Colonic mucosa (tissue), 4 donors: ENCODE measurements at regions not wholly inside any gene's neighbourhood (a gene's known extent, or its start where the extent isn't known, plus 50 kb on each side); places are given as distances from the start of the nearest gene placed in this dataset.

ENCODE experiments used
- DNase-seq: peaks from one replicate; pipeline ENCODE4 v3.0.0-alpha.2; 2020
- H3K27ac ChIP-seq: fragments of 200-600 bp; one replicate; pipeline ENCODE4 v1.8.0; 2021
- H3K27me3 ChIP-seq: fragments of 200-600 bp; one replicate; pipeline ENCODE4 v1.8.0; 2021
- H3K36me3 ChIP-seq: fragments of 200-600 bp; one replicate; pipeline ENCODE4 v1.8.0; 2021
- H3K4me1 ChIP-seq: fragments of 200-600 bp; one replicate; pipeline ENCODE4 v1.8.0; 2021; ENCODE audit warnings: mild to moderate bottlenecking
- H3K4me3 ChIP-seq: fragments of 200-600 bp; one replicate; pipeline ENCODE4 v1.8.0; 2021
- H3K9ac ChIP-seq, 2 donors: one replicate each; pipeline ENCODE4 v1.7.0; 2013; ENCODE audit warnings: control low read depth in 2 of 2, low read depth in 2 of 2, low read length in 2 of 2
- H3K9me3 ChIP-seq: fragments of 200-600 bp; one replicate; pipeline ENCODE4 v1.8.0; 2021
- intact Hi-C: fragments of 100-400 bp; cut with DNase I; formaldehyde crosslinking; loops from one replicate; pipeline ENCODE4 v1.14.1; 2022
- TF ChIP-seq, protein P1 (sequence below): fragments of 200-600 bp; IDR thresholded peaks from one replicate; pipeline ENCODE4 v1.8.0; 2022; ENCODE audit warnings: antibody characterized with exemption, mild to moderate bottlenecking
- donor health status: healthy.
- donor health status: DM: no; HTN: no; CAD: no.
- donor health status: DM: no; HTN: no; CAD: no.

DNA sequence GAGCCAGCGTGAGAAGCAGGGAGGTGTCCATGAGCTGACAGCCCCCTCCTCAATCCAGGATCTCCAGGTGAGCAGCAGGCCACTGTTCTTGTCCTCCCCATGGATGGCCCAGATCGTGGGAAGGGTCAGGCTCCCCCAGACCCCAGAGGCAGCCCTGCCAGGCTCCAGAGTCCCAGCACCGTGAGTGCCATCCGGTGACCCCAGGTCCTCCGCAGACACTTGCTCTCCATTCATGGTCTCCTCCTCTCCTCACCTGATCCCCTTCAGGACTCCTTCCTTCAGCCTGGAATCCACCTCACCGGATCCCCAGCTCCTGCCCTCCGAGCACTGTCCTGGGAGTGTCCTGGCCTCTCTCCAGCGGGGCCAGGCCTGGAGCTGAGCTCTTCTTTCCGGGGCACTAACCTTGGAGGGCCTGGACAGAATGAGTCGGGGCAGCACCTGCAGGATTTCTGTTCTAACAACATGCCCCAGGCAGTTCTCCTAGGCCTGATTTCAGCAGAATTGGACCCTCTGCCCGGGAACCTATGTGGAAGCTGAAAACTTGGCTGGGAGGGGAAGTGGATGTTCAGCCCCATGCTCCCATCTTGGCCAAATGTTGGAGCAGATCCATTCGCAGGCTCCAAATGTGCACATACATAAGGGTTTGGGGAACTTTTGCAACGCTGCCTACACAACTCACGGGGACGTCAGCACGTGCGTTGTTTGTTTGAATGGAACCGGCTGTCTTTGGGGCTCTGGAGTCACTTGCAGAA lies 341.6 kb upstream of the SFSWAP start:
- Histone ChIP-seq H3K27ac (no peak overlapping the region), H3K4me1 (no peaks in the 10 kb centered on the region), H3K9me3 (no peaks in the 10 kb centered on the region), H3K9ac (no peak overlapping the region), H3K36me3 (no peaks in the 10 kb centered on the region), H3K27me3 (no peaks in the 10 kb centered on the region), H3K4me3 (no peak overlapping the region)
- DNase-seq: no peak
- TF ChIP-seq, protein P1, sequence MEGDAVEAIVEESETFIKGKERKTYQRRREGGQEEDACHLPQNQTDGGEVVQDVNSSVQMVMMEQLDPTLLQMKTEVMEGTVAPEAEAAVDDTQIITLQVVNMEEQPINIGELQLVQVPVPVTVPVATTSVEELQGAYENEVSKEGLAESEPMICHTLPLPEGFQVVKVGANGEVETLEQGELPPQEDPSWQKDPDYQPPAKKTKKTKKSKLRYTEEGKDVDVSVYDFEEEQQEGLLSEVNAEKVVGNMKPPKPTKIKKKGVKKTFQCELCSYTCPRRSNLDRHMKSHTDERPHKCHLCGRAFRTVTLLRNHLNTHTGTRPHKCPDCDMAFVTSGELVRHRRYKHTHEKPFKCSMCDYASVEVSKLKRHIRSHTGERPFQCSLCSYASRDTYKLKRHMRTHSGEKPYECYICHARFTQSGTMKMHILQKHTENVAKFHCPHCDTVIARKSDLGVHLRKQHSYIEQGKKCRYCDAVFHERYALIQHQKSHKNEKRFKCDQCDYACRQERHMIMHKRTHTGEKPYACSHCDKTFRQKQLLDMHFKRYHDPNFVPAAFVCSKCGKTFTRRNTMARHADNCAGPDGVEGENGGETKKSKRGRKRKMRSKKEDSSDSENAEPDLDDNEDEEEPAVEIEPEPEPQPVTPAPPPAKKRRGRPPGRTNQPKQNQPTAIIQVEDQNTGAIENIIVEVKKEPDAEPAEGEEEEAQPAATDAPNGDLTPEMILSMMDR: no peak
- intact Hi-C loops: no loop called here

DNA sequence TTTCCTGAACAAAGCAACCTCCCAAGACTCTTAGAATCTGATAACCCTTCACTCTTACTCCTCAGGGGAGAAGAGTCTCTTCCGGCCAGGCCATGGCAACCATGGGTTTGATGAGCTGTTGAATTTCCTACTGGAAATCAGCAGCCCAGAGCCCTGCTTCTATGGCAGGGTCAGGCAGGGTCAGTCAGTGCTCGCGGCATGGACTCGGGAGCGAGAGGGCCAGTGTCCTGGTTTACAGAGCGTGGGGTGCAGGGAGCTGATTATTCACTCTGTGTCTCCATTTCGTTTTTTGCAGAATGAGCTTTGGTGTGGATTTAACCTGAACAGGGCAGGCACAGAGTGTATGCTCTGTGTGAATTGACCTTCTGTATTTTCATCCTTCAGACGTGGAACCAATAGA lies 340.6 kb upstream of the SFSWAP start:
- DNase-seq: no peak
- H3K4me3 ChIP-seq: no peak overlapping the region
- no peaks in the 10 kb centered on the region for H3K36me3 ChIP-seq
- H3K27me3 ChIP-seq: no peaks in the 10 kb centered on the region
- no peaks in the 10 kb centered on the region for H3K9me3 ChIP-seq
- no peak overlapping the region for H3K9ac ChIP-seq
- H3K27ac ChIP-seq: no peak overlapping the region
- TF ChIP-seq, protein P1: no peak
- intact Hi-C loops: no loop called here
- no peaks in the 10 kb centered on the region for H3K4me1 ChIP-seq

- TF ChIP-seq, protein P1: no peak
Measured at GRCh38 chr12:131370791-131371347, 340.0 kb upstream of the SFSWAP start.

DNA sequence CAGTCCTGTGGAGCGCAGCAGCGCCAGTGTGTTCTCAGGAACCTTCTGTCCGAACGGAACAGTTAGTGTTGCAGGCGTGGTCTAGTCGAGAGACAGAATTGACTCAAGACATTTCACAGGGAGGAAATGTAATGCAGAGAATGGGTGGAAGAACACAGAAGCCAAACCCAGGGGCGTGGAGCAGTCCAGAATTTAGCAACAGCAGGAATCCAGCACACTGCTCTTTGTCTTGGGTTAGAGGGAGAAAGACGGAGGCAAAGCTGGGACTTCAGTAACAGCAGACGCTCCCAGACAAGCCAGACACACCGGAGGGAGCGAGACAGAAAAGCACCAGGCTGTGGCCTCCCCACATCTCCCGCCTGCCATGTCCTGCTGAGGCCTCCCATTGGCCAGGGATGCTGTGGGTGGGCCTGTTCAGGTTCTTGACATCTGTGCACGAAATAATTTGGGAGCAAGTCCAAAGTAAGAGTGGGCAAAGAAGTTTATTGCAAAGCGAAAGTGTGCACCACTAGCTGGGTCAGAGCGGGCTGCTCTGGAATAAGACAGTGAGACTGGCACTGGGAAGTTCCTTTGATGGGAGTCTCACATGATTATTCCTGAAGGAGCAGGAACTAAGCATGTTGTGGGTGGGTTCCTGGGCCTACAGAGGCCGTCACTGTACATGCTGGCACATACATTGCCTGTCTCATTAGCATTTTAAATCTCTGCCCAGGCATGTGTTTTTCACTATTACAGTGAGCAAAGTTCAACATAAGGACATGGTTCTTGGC lies 339.3 kb upstream of the SFSWAP start:
- Histone ChIP-seq H3K9ac (no peak overlapping the region), H3K9me3 (no peaks in the 10 kb centered on the region), H3K27me3 (no peaks in the 10 kb centered on the region), H3K36me3 (no peaks in the 10 kb centered on the region), H3K4me3 (no peak overlapping the region), H3K4me1 (no peaks in the 10 kb centered on the region), H3K27ac (no peak overlapping the region)
- DNase-seq: no peak
- intact Hi-C loops: no loop called here
- TF ChIP-seq, protein P1: no peak

More at GRCh38 chr12:131370791-131371347, 340.0 kb upstream of the SFSWAP start:
- Histone ChIP-seq H3K27me3 (no peaks in the 10 kb centered on the region), H3K4me3 (no peak overlapping the region), H3K27ac (no peak overlapping the region), H3K4me1 (no peaks in the 10 kb centered on the region), H3K36me3 (no peaks in the 10 kb centered on the region), H3K9ac (no peak overlapping the region), H3K9me3 (no peaks in the 10 kb centered on the region)
- DNase-seq: no peak
- intact Hi-C loops: no loop called here

DNA sequence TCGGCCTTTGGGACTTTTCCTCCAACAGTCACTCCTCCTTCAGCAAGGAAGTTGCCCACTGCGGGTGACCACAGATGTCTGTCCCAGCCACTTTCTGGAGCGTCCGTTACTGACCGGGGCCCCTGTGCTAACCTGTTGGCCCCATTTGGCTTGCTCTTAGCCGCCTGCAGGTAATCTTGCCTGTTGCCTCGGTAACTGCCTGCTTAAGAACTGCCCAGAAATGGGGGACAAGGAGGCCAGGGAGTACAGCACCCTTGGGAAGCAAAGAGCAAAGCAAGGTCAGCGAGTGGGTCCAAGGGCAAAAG lies 338.8 kb upstream of the SFSWAP start:
- Histone ChIP-seq H3K27me3 (no peaks in the 10 kb centered on the region), H3K9ac (no peak overlapping the region), H3K4me1 (no peaks in the 10 kb centered on the region), H3K9me3 (no peaks in the 10 kb centered on the region), H3K4me3 (no peak overlapping the region), H3K27ac (no peak overlapping the region), H3K36me3 (no peaks in the 10 kb centered on the region)
- DNase-seq: no peak
- TF ChIP-seq, protein P1: no peak
- intact Hi-C loops: no loop called here
